Endothelial cell of umbilical vein (primary cell): ENCODE measurements at regions not wholly inside any gene's neighbourhood (a gene's known extent, or its start where the extent isn't known, plus 50 kb on each side); places are given as distances from the start of the nearest gene placed in this dataset.

Source experiments
- BruUV-seq: library from RNA; stranded (reverse); fragments of 400-500 nt; replicated peaks from 2 replicates; lab custom pipeline; 2021; lab: Mats Ljungman, UMichigan
- CTCF ChIA-PET: fragments of 300-600, 350-600 bp; sonication (Branson Sonifier 250); formaldehyde crosslinking; loops from one replicate; lab custom pipeline; 2021; ENCODE audit warnings: antibody characterized with exemption, inconsistent platforms; lab: Charles Lee
- POLR2A ChIA-PET: fragments of 300-600, 350-600 bp; sonication (Branson Sonifier 250); formaldehyde crosslinking; loops from one replicate; lab custom pipeline; 2021; ENCODE audit warnings: antibody characterized with exemption, inconsistent platforms; lab: Charles Lee
- DNase-seq: peaks from one replicate; pipeline ENCODE4 v3.0.0-alpha.2; 2011; ENCODE audit warnings: low read depth, low spot score
- FAIRE-seq: peaks from 2 replicates; lab custom pipeline; 2011; peaks lifted over from hg19 to GRCh38; lab: Jason Lieb, UNC
- H2AFZ ChIP-seq: 2 replicates; pipeline ENCODE4 v1.6.0; 2012; ENCODE audit warnings: low read depth, low read length, control low read depth, inconsistent platforms
- H3K27ac ChIP-seq: 2 replicates; pipeline ENCODE4 v1.5.1; 2011; ENCODE audit warnings: low read depth, mild to moderate bottlenecking, control low read depth, low read length, moderate library complexity; ENCODE audit not compliant: insufficient read depth
- H3K27me3 ChIP-seq, 2 experiments: 2 replicates each; pipeline versions ENCODE4 v1.6.0 to v1.6.1; 2011; ENCODE audit warnings: low read length in 2 of 2, mixed read lengths in 1 of 2; ENCODE audit not compliant: control insufficient read depth in 2 of 2, insufficient read depth in 2 of 2
- H3K36me3 ChIP-seq, 2 experiments: 2 replicates in 1 of 2; 3 replicates in 1 of 2; pipeline ENCODE4 v1.5.1; 2011; ENCODE audit warnings: low read length in 2 of 2, mild to moderate bottlenecking in 1 of 2, moderate library complexity in 1 of 2; ENCODE audit not compliant: control insufficient read depth in 2 of 2, insufficient read depth in 2 of 2; ENCODE audit errors: extremely low read depth in 1 of 2
- H3K4me1 ChIP-seq: 3 replicates; pipeline ENCODE4 v1.5.1; 2011; ENCODE audit warnings: mild to moderate bottlenecking, low read length; ENCODE audit not compliant: control insufficient read depth, insufficient read depth; ENCODE audit errors: extremely low read depth
- H3K4me2 ChIP-seq: 2 replicates; pipeline ENCODE4 v1.6.1; 2011; ENCODE audit warnings: low read length, control low read depth, mixed read lengths; ENCODE audit not compliant: insufficient read depth
- H3K4me3 ChIP-seq, 3 experiments: fragments of 200-600 bp in 1 of 3; sonication (generic), shearing (Covaris generic) in 1 of 3; replicated peaks in 1 of 3; 2 replicates each; pipeline ENCODE4 v1.5.1; 2011 to 2016; ENCODE audit warnings: control low read depth in 3 of 3, low read length in 3 of 3, mild to moderate bottlenecking in 2 of 3, inconsistent platforms in 1 of 3, low read depth in 1 of 3, moderate library complexity in 1 of 3; ENCODE audit not compliant: insufficient read depth in 1 of 3
- H3K79me2 ChIP-seq: 2 replicates; pipeline ENCODE4 v1.6.0; 2012; ENCODE audit warnings: low read length, inconsistent platforms; ENCODE audit not compliant: control insufficient read depth, insufficient read depth
- H3K9ac ChIP-seq: replicated peaks from 2 replicates; pipeline ENCODE3; 2011; ENCODE audit warnings: low read length, control low read depth; ENCODE audit not compliant: insufficient read depth; ENCODE audit errors: extremely low read depth
- H3K9me1 ChIP-seq: replicated peaks from 3 replicates; pipeline ENCODE4 v1.6.0; 2011; ENCODE audit warnings: mild to moderate bottlenecking, low read length; ENCODE audit not compliant: control insufficient read depth, insufficient read depth; ENCODE audit errors: extremely low read depth
- H3K9me3 ChIP-seq: replicated peaks from 2 replicates; pipeline ENCODE4 v1.5.1; 2012; ENCODE audit warnings: low read length, inconsistent platforms; ENCODE audit not compliant: control insufficient read depth, insufficient read depth
- H4K20me1 ChIP-seq: replicated peaks from 2 replicates; pipeline ENCODE3; 2011; ENCODE audit warnings: mild to moderate bottlenecking, low read length; ENCODE audit not compliant: control insufficient read depth, insufficient read depth; ENCODE audit errors: extremely low read depth
- EZH2 ChIP-seq: IDR thresholded peaks from 2 replicates; pipeline ENCODE4 v1.6.1; 2012; ENCODE audit warnings: borderline replicate concordance, low read depth, mild to moderate bottlenecking, moderate library complexity, low read length, inconsistent platforms; ENCODE audit not compliant: severe bottlenecking
- FOS ChIP-seq: IDR thresholded peaks from 2 replicates; pipeline ENCODE4 v1.6.1; 2011; ENCODE audit warnings: mild to moderate bottlenecking, low read length, moderate library complexity, borderline replicate concordance; ENCODE audit not compliant: insufficient read depth
- GATA2 ChIP-seq: IDR thresholded peaks from 2 replicates; pipeline ENCODE4 v1.7.0; 2011; ENCODE audit warnings: low read depth, mild to moderate bottlenecking, moderate library complexity, mixed read lengths, low read length; ENCODE audit not compliant: insufficient read length, insufficient read depth
- JUN ChIP-seq: IDR thresholded peaks from 2 replicates; pipeline ENCODE4 v1.6.1; 2011; ENCODE audit warnings: borderline replicate concordance, low read depth; ENCODE audit not compliant: insufficient read length, insufficient read depth
- MYC ChIP-seq: IDR thresholded peaks from one replicate; pipeline ENCODE4 v1.6.1; 2011; ENCODE audit warnings: mild to moderate bottlenecking, low read depth, low read length
- POLR2A ChIP-seq: IDR thresholded peaks from 2 replicates; pipeline ENCODE4 v1.6.1; 2012; ENCODE audit warnings: low read depth, mild to moderate bottlenecking, control low read depth, low read length
- POLR2AphosphoS5 ChIP-seq: IDR thresholded peaks from 2 replicates; pipeline ENCODE4 v1.6.1; 2012; ENCODE audit warnings: low read depth, mild to moderate bottlenecking, control low read depth, low read length, moderate library complexity; ENCODE audit not compliant: insufficient read depth
- dilution Hi-C: fragments of 300-500 bp; cut with MboI; formaldehyde crosslinking; loops from one replicate; pipeline ENCODE4 v1.15.0; 2019; ENCODE audit warnings: low sequenced_read_pairs; ENCODE audit not compliant: extremely low pct_ligation_motif_present
- intact Hi-C: fragments of 100-400 bp; cut with micrococcal nuclease; formaldehyde crosslinking; loops from one replicate; pipeline ENCODE4 v1.10.0; 2022
- TF ChIP-seq, protein P1 (sequence below): IDR thresholded peaks from 2 replicates; pipeline ENCODE4 v1.6.1; 2011; ENCODE audit not compliant: insufficient read depth, insufficient read length
- TF ChIP-seq, protein P2 (sequence below), 2 donors: IDR thresholded peaks; 1 replicate in 1 of 2; 2 replicates in 1 of 2; pipeline ENCODE4 v1.5.1; 2011; ENCODE audit warnings: low read length in 2 of 2, mild to moderate bottlenecking in 2 of 2, moderate library complexity in 2 of 2, control low read depth in 1 of 2, inconsistent platforms in 1 of 2, low read depth in 1 of 2; ENCODE audit not compliant: insufficient read depth in 1 of 2; ENCODE audit errors: extremely low read depth in 1 of 2

DNA sequence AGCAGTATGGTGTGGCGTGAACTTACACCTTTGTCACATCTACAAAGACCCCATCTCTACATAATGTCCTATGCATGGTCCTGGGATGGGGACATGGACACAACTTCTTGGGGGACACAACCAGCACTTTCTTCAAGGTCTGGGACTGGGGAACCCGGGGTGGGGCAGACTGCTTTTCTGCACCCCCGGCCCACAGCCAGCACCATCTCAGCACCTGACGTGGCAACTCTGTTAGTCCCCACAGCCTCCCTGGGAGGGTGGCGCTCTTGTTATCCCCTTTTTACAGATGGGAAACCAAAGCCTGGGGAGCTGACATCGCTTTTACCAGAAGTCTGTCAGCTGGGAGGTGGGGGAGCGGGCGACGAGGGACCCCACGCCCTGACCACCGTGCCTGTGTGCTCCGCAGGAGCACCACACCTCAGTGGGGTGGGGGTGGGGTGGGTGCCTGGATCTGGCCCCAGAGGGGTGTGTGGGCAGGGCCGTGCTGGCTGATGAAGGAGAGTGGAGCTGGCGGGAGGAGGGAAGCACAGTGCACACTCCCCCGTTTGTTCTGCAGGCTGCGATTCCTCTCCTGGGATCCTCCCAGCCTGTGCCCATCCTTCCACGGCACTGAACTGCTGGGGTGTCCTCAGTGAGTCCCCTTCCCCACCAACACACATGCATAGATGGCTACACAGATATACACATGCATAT, 115.4 kb upstream of the GSE1 start:
- Histone ChIP-seq H3K9me3 (no peaks in the 10 kb centered on the region), H3K4me1 (no peaks in the 10 kb centered on the region), H3K9me1 (no peaks in the 10 kb centered on the region), H4K20me1 (no peaks in the 10 kb centered on the region), H3K79me2 (no peaks in the 10 kb centered on the region), H3K4me2 (no peak overlapping the region), H3K9ac (no peak overlapping the region), H3K36me3 (no peaks in the 10 kb centered on the region), H3K27me3 (no peaks in the 10 kb centered on the region), H3K4me3 (no peak overlapping the region), H3K27ac (no peak overlapping the region), H2AFZ (no peak overlapping the region)
- DNase-seq (no peak), FAIRE-seq (no peak)
- BruUV-seq, result no TSS peak
- dilution Hi-C loops (no loop called here), intact Hi-C loops (no loop called here)
- TF ChIP-seq, protein P1, sequence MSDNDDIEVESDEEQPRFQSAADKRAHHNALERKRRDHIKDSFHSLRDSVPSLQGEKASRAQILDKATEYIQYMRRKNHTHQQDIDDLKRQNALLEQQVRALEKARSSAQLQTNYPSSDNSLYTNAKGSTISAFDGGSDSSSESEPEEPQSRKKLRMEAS, result no peak
- CTCF ChIA-PET, result no interaction called here
- POLR2A ChIA-PET, result no interaction called here

DNA sequence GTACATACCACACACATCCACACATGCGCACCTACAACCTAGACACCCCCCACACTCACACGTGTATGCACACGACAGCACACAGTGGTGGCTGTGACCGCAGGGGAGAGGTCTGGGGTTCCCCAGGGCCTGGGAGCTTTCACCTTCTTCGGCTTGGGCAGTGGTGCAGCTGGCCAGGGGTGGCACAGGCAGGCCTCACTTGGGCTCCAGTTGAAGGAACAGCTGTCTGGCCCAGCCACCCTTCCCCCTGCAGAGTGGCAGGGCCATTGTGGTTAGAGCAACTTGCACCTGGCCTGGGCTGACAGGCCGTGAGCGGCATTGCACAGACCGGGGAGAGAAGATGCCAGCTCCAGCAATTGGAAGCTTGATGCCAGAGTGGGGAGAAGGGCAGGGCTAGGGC, 114.5 kb upstream of the GSE1 start:
- dilution Hi-C loops (no loop called here), intact Hi-C loops (no loop called here)

More for the DNA sequence above, 114.5 kb upstream of the GSE1 start:
- Histone ChIP-seq H4K20me1 (no peaks in the 10 kb centered on the region), H3K36me3 (no peaks in the 10 kb centered on the region), H3K9ac (no peak overlapping the region), H3K79me2 (no peaks in the 10 kb centered on the region), H3K4me3 (no peak overlapping the region), H2AFZ (no peak overlapping the region), H3K27ac (no peak overlapping the region), H3K4me1 (no peaks in the 10 kb centered on the region), H3K27me3 (no peaks in the 10 kb centered on the region), H3K4me2 (no peak overlapping the region), H3K9me1 (no peaks in the 10 kb centered on the region), H3K9me3 (no peaks in the 10 kb centered on the region)
- TF ChIP-seq FOS (no peak), POLR2A (no peak), GATA2 (no peak), MYC (no peak), EZH2 (no peak), POLR2AphosphoS5 (no peak), JUN (no peak)
- TF ChIP-seq, protein P2, sequence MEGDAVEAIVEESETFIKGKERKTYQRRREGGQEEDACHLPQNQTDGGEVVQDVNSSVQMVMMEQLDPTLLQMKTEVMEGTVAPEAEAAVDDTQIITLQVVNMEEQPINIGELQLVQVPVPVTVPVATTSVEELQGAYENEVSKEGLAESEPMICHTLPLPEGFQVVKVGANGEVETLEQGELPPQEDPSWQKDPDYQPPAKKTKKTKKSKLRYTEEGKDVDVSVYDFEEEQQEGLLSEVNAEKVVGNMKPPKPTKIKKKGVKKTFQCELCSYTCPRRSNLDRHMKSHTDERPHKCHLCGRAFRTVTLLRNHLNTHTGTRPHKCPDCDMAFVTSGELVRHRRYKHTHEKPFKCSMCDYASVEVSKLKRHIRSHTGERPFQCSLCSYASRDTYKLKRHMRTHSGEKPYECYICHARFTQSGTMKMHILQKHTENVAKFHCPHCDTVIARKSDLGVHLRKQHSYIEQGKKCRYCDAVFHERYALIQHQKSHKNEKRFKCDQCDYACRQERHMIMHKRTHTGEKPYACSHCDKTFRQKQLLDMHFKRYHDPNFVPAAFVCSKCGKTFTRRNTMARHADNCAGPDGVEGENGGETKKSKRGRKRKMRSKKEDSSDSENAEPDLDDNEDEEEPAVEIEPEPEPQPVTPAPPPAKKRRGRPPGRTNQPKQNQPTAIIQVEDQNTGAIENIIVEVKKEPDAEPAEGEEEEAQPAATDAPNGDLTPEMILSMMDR (IDR thresholded peaks at IDR 0.05; ENCODE audit: extremely low read depth in 1 of 2, insufficient read depth in 1 of 2, low read depth in 1 of 2, low read length in 2 of 2), result no peak
- TF ChIP-seq, protein P1, result no peak
- no TSS peak for BruUV-seq
- DNase-seq (no peak), FAIRE-seq (no peak)
- POLR2A ChIA-PET, result no interaction called here
- CTCF ChIA-PET, result no interaction called here
